ENCODE measurements at regions not wholly inside any gene's neighbourhood (a gene's known extent, or its start where the extent isn't known, plus 50 kb on each side); places are given as distances from the start of the nearest gene placed in this dataset.

- Histone ChIP-seq H3K4me1 (ENCODE audit: control insufficient read depth, low read length) (no peaks in the 10 kb centered on the region), H3K9me2 (replicated peaks; ENCODE audit: control insufficient read depth, low read length) (no peaks in the 10 kb centered on the region), H3K27me3 (ENCODE audit: control insufficient read depth, low read length) (no peaks in the 10 kb centered on the region), H3K4me2 (ENCODE audit: low read length) (no peak overlapping the region), H3K36me3 (ENCODE audit: control insufficient read depth, low read length) (no peaks in the 10 kb centered on the region), H3K4me3 (ENCODE audit: low read length) (no peak overlapping the region), H3F3A (ENCODE audit: control insufficient read depth, insufficient read depth) (no peaks in the 10 kb centered on the region), H4K20me1 (ENCODE audit: control insufficient read depth, insufficient read depth, low read depth, low read length) (no peaks in the 10 kb centered on the region), H3K79me2 (ENCODE audit: control insufficient read depth, low read length) (no peaks in the 10 kb centered on the region), H3K27ac (ENCODE audit: low read depth, low read length) (no peak overlapping the region), H3K9me3 (ENCODE audit: control insufficient read depth, insufficient read depth, low read length) (no peaks in the 10 kb centered on the region)
- TF ChIP-seq EZH2phosphoT487 (IDR thresholded peaks at IDR 0.05; ENCODE audit: borderline replicate concordance, low read length) (no peak), CTCF (IDR thresholded peaks at IDR 0.05; ENCODE audit: low read depth, low read length, poor library complexity, severe bottlenecking) (no peak)
Measured at GRCh38 chr14:27134200-27134599, 536.4 kb upstream of the NOVA1 start.

GRCh38 chr14:27145170-27145569, 547.3 kb upstream of the NOVA1 start:
- Histone ChIP-seq H3K4me3 (ENCODE audit: low read length) (no peak overlapping the region), H4K20me1 (ENCODE audit: control insufficient read depth, insufficient read depth, low read depth, low read length) (no peaks in the 10 kb centered on the region), H3K9me2 (replicated peaks; ENCODE audit: control insufficient read depth, low read length) (no peaks in the 10 kb centered on the region), H3K4me2 (ENCODE audit: low read length) (no peak overlapping the region), H3K36me3 (ENCODE audit: control insufficient read depth, low read length) (no peaks in the 10 kb centered on the region), H3F3A (ENCODE audit: control insufficient read depth, insufficient read depth) (no peaks in the 10 kb centered on the region), H3K27ac (ENCODE audit: low read depth, low read length) (no peak overlapping the region), H3K9me3 (ENCODE audit: control insufficient read depth, insufficient read depth, low read length) (no peaks in the 10 kb centered on the region), H3K4me1 (ENCODE audit: control insufficient read depth, low read length) (no peaks in the 10 kb centered on the region), H3K27me3 (ENCODE audit: control insufficient read depth, low read length) (no peaks in the 10 kb centered on the region), H3K79me2 (ENCODE audit: control insufficient read depth, low read length) (no peaks in the 10 kb centered on the region)
- TF ChIP-seq EZH2phosphoT487 (IDR thresholded peaks at IDR 0.05; ENCODE audit: borderline replicate concordance, low read length) (no peak), CTCF (IDR thresholded peaks at IDR 0.05; ENCODE audit: low read depth, low read length, poor library complexity, severe bottlenecking) (no peak)

GRCh38 chr14:27148143-27148542, 550.3 kb upstream of the NOVA1 start:
- Histone ChIP-seq H3K4me1 (ENCODE audit: control insufficient read depth, low read length) (no peaks in the 10 kb centered on the region), H3K9me2 (replicated peaks; ENCODE audit: control insufficient read depth, low read length) (no peaks in the 10 kb centered on the region), H3K4me3 (ENCODE audit: low read length) (no peak overlapping the region), H3K36me3 (ENCODE audit: control insufficient read depth, low read length) (no peaks in the 10 kb centered on the region), H3K79me2 (ENCODE audit: control insufficient read depth, low read length) (no peaks in the 10 kb centered on the region), H3K27ac (ENCODE audit: low read depth, low read length) (no peak overlapping the region), H3K9me3 (ENCODE audit: control insufficient read depth, insufficient read depth, low read length) (peaks cover 7% of the 10 kb centered on the region; the same call in 1 of the 2 replicates), H4K20me1 (ENCODE audit: control insufficient read depth, insufficient read depth, low read depth, low read length) (no peaks in the 10 kb centered on the region), H3K4me2 (ENCODE audit: low read length) (no peak overlapping the region), H3F3A (ENCODE audit: control insufficient read depth, insufficient read depth) (no peaks in the 10 kb centered on the region), H3K27me3 (ENCODE audit: control insufficient read depth, low read length) (no peaks in the 10 kb centered on the region)
- no peak for TF ChIP-seq EZH2phosphoT487 (IDR thresholded peaks at IDR 0.05; ENCODE audit: borderline replicate concordance, low read length)

GRCh38 chr14:27164139-27164538, 566.3 kb upstream of the NOVA1 start:
- TF ChIP-seq EZH2phosphoT487 (IDR thresholded peaks at IDR 0.05; ENCODE audit: borderline replicate concordance, low read length) (no peak), CTCF (IDR thresholded peaks at IDR 0.05; ENCODE audit: low read depth, low read length, poor library complexity, severe bottlenecking) (no peak)
- H3K9me2 ChIP-seq (replicated peaks; ENCODE audit: control insufficient read depth, low read length), result no peaks in the 10 kb centered on the region
- H3K4me3 ChIP-seq (ENCODE audit: low read length), result no peak overlapping the region
- H3K9me3 ChIP-seq (ENCODE audit: control insufficient read depth, insufficient read depth, low read length), result no peaks in the 10 kb centered on the region; the same call in 1 of the 2 replicates
- no peaks in the 10 kb centered on the region for H3K4me1 ChIP-seq (ENCODE audit: control insufficient read depth, low read length)
- no peaks in the 10 kb centered on the region for H3K79me2 ChIP-seq (ENCODE audit: control insufficient read depth, low read length)
- no peak overlapping the region for H3K27ac ChIP-seq (ENCODE audit: low read depth, low read length)
- no peaks in the 10 kb centered on the region for H3K27me3 ChIP-seq (ENCODE audit: control insufficient read depth, low read length)
- H3K36me3 ChIP-seq (ENCODE audit: control insufficient read depth, low read length), result no peaks in the 10 kb centered on the region
- no peak overlapping the region for H3K4me2 ChIP-seq (ENCODE audit: low read length)
- H4K20me1 ChIP-seq (ENCODE audit: control insufficient read depth, insufficient read depth, low read depth, low read length), result no peaks in the 10 kb centered on the region
- H3F3A ChIP-seq (ENCODE audit: control insufficient read depth, insufficient read depth), result no peaks in the 10 kb centered on the region

Measured in DOHH2 (cell line).